Prostate gland (tissue), 2 donors: ENCODE measurements at regions not wholly inside any gene's neighbourhood (a gene's known extent, or its start where the extent isn't known, plus 50 kb on each side); places are given as distances from the start of the nearest gene placed in this dataset.

Source experiments
- DNase-seq: peaks from one replicate; pipeline ENCODE4 v3.0.0-alpha.2; 2019; ENCODE audit warnings: low spot score
- H3K27ac ChIP-seq, 2 donors: fragments of 200-600 bp; sonication (generic); 2 replicates each; pipeline ENCODE4 v1.5.1; 2017 to 2019
- H3K27me3 ChIP-seq: fragments of 200-600 bp; sonication (generic); replicated peaks from 2 replicates; pipeline ENCODE4 v1.5.1; 2019; ENCODE audit not compliant: insufficient read depth
- H3K36me3 ChIP-seq, 2 donors: fragments of 200-600 bp; sonication (generic); 1 replicate in 1 of 2; 2 replicates in 1 of 2; pipeline versions ENCODE4 v1.5.1 to v1.8.1; 2017 to 2019
- H3K4me1 ChIP-seq: fragments of 200-600 bp; sonication (generic); replicated peaks from 2 replicates; pipeline ENCODE4 v1.5.1; 2019
- H3K4me3 ChIP-seq, 2 donors: fragments of 200-600 bp; sonication (generic); 2 replicates each; pipeline ENCODE4 v1.5.1; 2017 to 2019
- H3K9me3 ChIP-seq: fragments of 200-600 bp; sonication (generic); 2 replicates; pipeline ENCODE4 v1.5.1; 2017
- CTCF ChIP-seq, 4 experiments: fragments of 200-600 bp in 2 of 4; fragments of 450-650 bp in 2 of 4; sonication (generic) in 2 of 4; IDR thresholded peaks; 1 replicate in 3 of 4; 2 replicates in 1 of 4; pipeline ENCODE4 v1.5.1; 2016 to 2019; ENCODE audit warnings: antibody characterized with exemption in 4 of 4, mild to moderate bottlenecking in 2 of 4, moderate library complexity in 2 of 4
- POLR2A ChIP-seq: fragments of 450-650 bp; IDR thresholded peaks from one replicate; pipeline ENCODE4 v1.6.1; 2016; ENCODE audit warnings: antibody characterized with exemption, mild to moderate bottlenecking
- POLR2AphosphoS5 ChIP-seq: sonication (generic); formaldehyde crosslinking; IDR thresholded peaks from one replicate; pipeline ENCODE4 v1.6.1; 2017; ENCODE audit warnings: antibody characterized with exemption
- WGBS: methylation state at CpG from one replicate; pipeline ENCODE4 v1.1.5; 2018; 5-methylcytosine and 5-hydroxymethylcytosine counted together
- intact Hi-C: fragments of 100-400 bp; cut with DNase I; formaldehyde crosslinking; loops from one replicate; pipeline ENCODE4 v1.14.2; 2022

GRCh38 chr22:49689255-49689770 lies 138.4 kb downstream of the BRD1 start:
- Histone ChIP-seq H3K4me3 (no peak overlapping the region), H3K27ac (no peak overlapping the region), H3K27me3 (peaks cover 10% of the 10 kb centered on the region), H3K36me3 (no peaks in the 10 kb centered on the region), H3K4me1 (no peaks in the 10 kb centered on the region), H3K9me3 (no peaks in the 10 kb centered on the region)
- DNase-seq, result no peak
- TF ChIP-seq CTCF (IDR thresholded peaks at IDR 0.05) (no peak), POLR2A (no peak)
- intact Hi-C loops, result no loop called here
- WGBS, result 82% methylated on average over 5 of the region's 5 CpGs

GRCh38 chr22:49688516-49689254 lies 139.0 kb downstream of the BRD1 start:
- DNase-seq, result no peak
- TF ChIP-seq POLR2A (no peak), CTCF (IDR thresholded peaks at IDR 0.05) (no peak), POLR2AphosphoS5 (no peak)

GRCh38 chr22:49687786-49688515 lies 139.7 kb downstream of the BRD1 start:
- intact Hi-C loops, result no loop called here
- Histone ChIP-seq H3K27me3 (peaks cover 10% of the 10 kb centered on the region), H3K27ac (no peak overlapping the region), H3K36me3 (no peaks in the 10 kb centered on the region), H3K4me1 (no peaks in the 10 kb centered on the region), H3K4me3 (no peak overlapping the region), H3K9me3 (no peaks in the 10 kb centered on the region)
- no peak for TF ChIP-seq POLR2AphosphoS5
- no peak for TF ChIP-seq CTCF (IDR thresholded peaks at IDR 0.05)
- no peak for TF ChIP-seq POLR2A
- no peak for DNase-seq
- WGBS, result 84% methylated on average over 23 of the region's 24 CpGs

More at GRCh38 chr22:49688516-49689254, 139.0 kb downstream of the BRD1 start:
- no peak overlapping the region for H3K27ac ChIP-seq
- intact Hi-C loops, result no loop called here
- no peaks in the 10 kb centered on the region for H3K4me1 ChIP-seq
- H3K4me3 ChIP-seq, result no peak overlapping the region
- H3K9me3 ChIP-seq, result no peaks in the 10 kb centered on the region
- no peaks in the 10 kb centered on the region for H3K36me3 ChIP-seq
- peaks cover 10% of the 10 kb centered on the region for H3K27me3 ChIP-seq
- WGBS, result 65% methylated on average over 18 of the region's 20 CpGs

- Histone ChIP-seq H3K4me1 (no peaks in the 10 kb centered on the region), H3K27ac (no peak overlapping the region), H3K27me3 (peaks cover 10% of the 10 kb centered on the region), H3K9me3 (no peaks in the 10 kb centered on the region), H3K4me3 (no peak overlapping the region), H3K36me3 (no peaks in the 10 kb centered on the region)
- WGBS, result 52% methylated on average over 3 of the region's 3 CpGs
- no peak for DNase-seq
- TF ChIP-seq POLR2A, result no peak
- TF ChIP-seq POLR2AphosphoS5, result no peak
- intact Hi-C loops, result no loop called here
Observed at GRCh38 chr22:49687333-49687732, 140.3 kb downstream of the BRD1 start.

- Histone ChIP-seq H3K4me1 (no peaks in the 10 kb centered on the region), H3K27ac (no peak overlapping the region), H3K27me3 (peaks cover 10% of the 10 kb centered on the region), H3K9me3 (no peaks in the 10 kb centered on the region), H3K36me3 (no peaks in the 10 kb centered on the region), H3K4me3 (no peak overlapping the region)
- intact Hi-C loops, result no loop called here
- TF ChIP-seq CTCF (IDR thresholded peaks at IDR 0.05) (no peak), POLR2A (no peak), POLR2AphosphoS5 (no peak)
- 83% methylated on average over 22 of the region's 22 CpGs for WGBS
- no peak for DNase-seq
Observed at GRCh38 chr22:49686495-49687219, 141.0 kb downstream of the BRD1 start.
